DOHH2 (cell line): ENCODE measurements at regions not wholly inside any gene's neighbourhood (a gene's known extent, or its start where the extent isn't known, plus 50 kb on each side); places are given as distances from the start of the nearest gene placed in this dataset.

Experiments
- CTCF ChIP-seq: fragments of 200-600 bp; sonication (generic); IDR thresholded peaks from one replicate; pipeline ENCODE4 v1.5.1; 2014; ENCODE audit warnings: antibody characterized with exemption, mild to moderate bottlenecking, low read depth, low read length; ENCODE audit not compliant: poor library complexity, severe bottlenecking
- EZH2phosphoT487 ChIP-seq: fragments of 200-600 bp; sonication (generic); IDR thresholded peaks from 2 replicates; pipeline ENCODE4 v1.6.1; 2017; ENCODE audit warnings: borderline replicate concordance, mild to moderate bottlenecking, antibody characterized with exemption, low read length, moderate library complexity, mixed read lengths

GRCh38 chr9:84575705-84576104 lies 93.8 kb upstream of the NTRK2 start:
- TF ChIP-seq CTCF (no peak), EZH2phosphoT487 (no peak)
